ENCODE measurements at regions not wholly inside any gene's neighbourhood (a gene's known extent, or its start where the extent isn't known, plus 50 kb on each side); places are given as distances from the start of the nearest gene placed in this dataset.
A peak's percentile ranks its signal among the peaks of the same experiment; 100 is the strongest.

GRCh38 chr2:223701761-223702160, 99.6 kb upstream of the SCG2 start:
- DNase-seq: no peak
- intact Hi-C loops (cut with DNase I): no loop called here

GRCh38 chr2:223700221-223700620, 98.1 kb upstream of the SCG2 start:
- intact Hi-C loops (cut with DNase I): no loop called here
- DNase-seq: no peak

- intact Hi-C loops (cut with DNase I): loop anchor here (10.0 kb wide), 1 partner anchor 97 kb away; no protein-coding TSS in a partner anchor
- no peak for DNase-seq
Measured at GRCh38 chr2:223697892-223698645, 95.9 kb upstream of the SCG2 start.

GRCh38 chr2:223697316-223697891, 95.2 kb upstream of the SCG2 start:
- no peak for DNase-seq
- intact Hi-C loops (cut with DNase I): loop anchor here (10.0 kb wide), 1 partner anchor 97 kb away; no protein-coding TSS in a partner anchor

- no peak for DNase-seq
- intact Hi-C loops (cut with DNase I): loop anchor here (10.0 kb wide), 1 partner anchor 98 kb away; no protein-coding TSS in a partner anchor
Measured at GRCh38 chr2:223696719-223697118, 94.6 kb upstream of the SCG2 start.

- DNase-seq: peak in 41 of 42 donors; percentile 14 to 85 (median 57)
- intact Hi-C loops (cut with DNase I): loop anchor here (10.0 kb wide), 1 partner anchor 102 kb away; no protein-coding TSS in a partner anchor
Measured at GRCh38 chr2:223692191-223692947, 90.2 kb upstream of the SCG2 start.

- intact Hi-C loops (cut with DNase I): no loop called here
- DNase-seq: peak in 5 of 42 donors; percentile 3 to 37 (median 6)
Measured at GRCh38 chr2:223688094-223688835, 86.1 kb upstream of the SCG2 start.

GRCh38 chr2:223681125-223681524, 79.0 kb upstream of the SCG2 start:
- intact Hi-C loops (cut with DNase I): no loop called here
- no peak for DNase-seq

GRCh38 chr2:223674998-223675609, 72.9 kb upstream of the SCG2 start:
- intact Hi-C loops (cut with DNase I): no loop called here
- no peak for DNase-seq

GRCh38 chr2:223669453-223670225, 67.5 kb upstream of the SCG2 start:
- no peak for DNase-seq
- intact Hi-C loops (cut with DNase I): no loop called here

- no peak for DNase-seq
- intact Hi-C loops (cut with DNase I): no loop called here
Measured at GRCh38 chr2:223668302-223668998, 66.3 kb upstream of the SCG2 start.

- intact Hi-C loops (cut with DNase I): no loop called here
- no peak for DNase-seq
Measured at GRCh38 chr2:223654384-223654915, 52.3 kb upstream of the SCG2 start.

- intact Hi-C loops (cut with DNase I): no loop called here
- no peak for DNase-seq
Measured at GRCh38 chr2:223652902-223653301, 50.7 kb upstream of the SCG2 start.

- intact Hi-C loops (cut with DNase I): no loop called here
Measured at GRCh38 chr2:223652122-223652521, 50.0 kb upstream of the SCG2 start.

More at GRCh38 chr2:223652122-223652521, 50.0 kb upstream of the SCG2 start:
- DNase-seq: no peak

All from head of caudate nucleus (tissue), 42 donors.